ENCODE measurements at regions not wholly inside any gene's neighbourhood (a gene's known extent, or its start where the extent isn't known, plus 50 kb on each side); places are given as distances from the start of the nearest gene placed in this dataset.
A peak's percentile ranks its signal among the peaks of the same experiment; 100 is the strongest.

GRCh38 chr15:38702178-38702912 lies 137.7 kb upstream of the RASGRP1 start:
- Histone ChIP-seq H4K20me1 (ENCODE audit: insufficient read depth, low read length) (no peaks in the 10 kb centered on the region), H3K27ac (ENCODE audit: extremely low read length, insufficient read depth, low read length) (no peak overlapping the region), H3K9ac (ENCODE audit: insufficient read depth, low read depth, low read length) (no peak overlapping the region), H3K4me3 (replicated peaks in 1 of 3; ENCODE audit: insufficient read depth in 1 of 3, low read depth in 2 of 3, low read length in 3 of 3) (no peak overlapping the region), H3K9me3 (ENCODE audit: low read length) (no peaks in the 10 kb centered on the region), H3K4me2 (ENCODE audit: low read depth, low read length) (no peak overlapping the region), H2AFZ (ENCODE audit: low read length) (no peak overlapping the region), H3K4me1 (ENCODE audit: insufficient read depth, low read length) (peaks cover 13% of the 10 kb centered on the region), H3K36me3 (replicated peaks in 1 of 2; ENCODE audit: control insufficient read depth in 1 of 2, insufficient read depth in 2 of 2, low read length in 2 of 2) (no peaks in the 10 kb centered on the region), H3K27me3 (ENCODE audit: control insufficient read depth in 1 of 2, insufficient read depth in 2 of 2, low read length in 2 of 2) (peaks cover 2 to 11% of the 10 kb centered on the region in 2 experiments; a peak in 3 of 5 replicates), H3K79me2 (ENCODE audit: insufficient read depth, low read length) (no peaks in the 10 kb centered on the region)
- 12% methylated on average over 3 of the region's 3 CpGs for WGBS (ENCODE audit: low lambda C conversion rate)
- intact Hi-C loops (cut with micrococcal nuclease; ENCODE audit: unreplicated experiment), result loop anchor here (10.0 kb wide), 1 partner anchor 162 kb away; no protein-coding TSS in a partner anchor
- DNase-seq (ENCODE audit: low spot score) (peak; percentile 44), FAIRE-seq (no peak), ATAC-seq (peak; percentile 37; the same call in 1 of the 3 replicates)
- POLR2A ChIA-PET, result no interaction called here
- CTCF ChIA-PET (ENCODE audit: low intra/inter-chr PET ratio, low total read pairs), result no interaction called here
- BruUV-seq (replicated peaks), result no TSS peak
- in situ Hi-C loops (cut with HindIII; ENCODE audit: extremely low pct_ligation_motif_present, low pct_unique_long_range_greater_than_20kb), result no loop called here
- TF ChIP-seq HNF4A (CRISPR knock-in tag; IDR thresholded peaks at IDR 0.05) (peak; percentile 33; the same call in 1 of the 2 replicates), ZSCAN22 (CRISPR knock-in tag; IDR thresholded peaks at IDR 0.05) (no peak), ZNF782 (CRISPR knock-in tag; IDR thresholded peaks at IDR 0.05; ENCODE audit: borderline replicate concordance) (no peak), NFYB (CRISPR knock-in tag; IDR thresholded peaks at IDR 0.05) (peak; percentile 32; the same call in 1 of the 2 replicates), ZNF652 (CRISPR knock-in tag; IDR thresholded peaks at IDR 0.05; ENCODE audit: borderline replicate concordance, low read depth) (no peak), ZNF709 (CRISPR knock-in tag; IDR thresholded peaks at IDR 0.05) (no peak), NAIF1 (CRISPR knock-in tag; IDR thresholded peaks at IDR 0.05; ENCODE audit: borderline replicate concordance) (no peak), MAZ (IDR thresholded peaks at IDR 0.05; ENCODE audit: borderline replicate concordance, low read depth, low read length) (no peak), MAZ (CRISPR knock-in tag; IDR thresholded peaks at IDR 0.05; ENCODE audit: low read depth) (no peak), E2F5 (CRISPR knock-in tag; conservative IDR thresholded peaks at IDR 0.05) (no peak), ZNF678 (CRISPR knock-in tag; IDR thresholded peaks at IDR 0.05) (no peak), HNF1B (CRISPR knock-in tag; IDR thresholded peaks at IDR 0.05) (no peak), ZNF292 (CRISPR knock-in tag; IDR thresholded peaks at IDR 0.05; ENCODE audit: borderline replicate concordance, low read depth) (no peak), ZFAT (CRISPR knock-in tag; conservative IDR thresholded peaks at IDR 0.05) (no peak), FOXP4 (CRISPR knock-in tag; IDR thresholded peaks at IDR 0.05) (0 out of 2 replicates have a peak, but pooled peaks have one; percentile 35), FOXM1 (CRISPR knock-in tag; IDR thresholded peaks at IDR 0.05) (no peak), HINFP (CRISPR knock-in tag; IDR thresholded peaks at IDR 0.05; ENCODE audit: low read depth) (no peak), ZNF7 (CRISPR knock-in tag; IDR thresholded peaks at IDR 0.05) (no peak), MED8 (CRISPR knock-in tag; IDR thresholded peaks at IDR 0.05; ENCODE audit: insufficient replicate concordance) (no peak), SOX5 (CRISPR knock-in tag; IDR thresholded peaks at IDR 0.05; ENCODE audit: borderline replicate concordance) (peak; percentile 46; the same call in 1 of the 2 replicates)
